GM19455 (cell line): ENCODE measurements at regions not wholly inside any gene's neighbourhood (a gene's known extent, or its start where the extent isn't known, plus 50 kb on each side); places are given as distances from the start of the nearest gene placed in this dataset.

Experiments
- ATAC-seq: cut with Tn5 transposase; IDR thresholded peaks from one replicate; pipeline ENCODE4 v1.9.1; 2021; ENCODE audit not compliant: unreplicated experiment

DNA sequence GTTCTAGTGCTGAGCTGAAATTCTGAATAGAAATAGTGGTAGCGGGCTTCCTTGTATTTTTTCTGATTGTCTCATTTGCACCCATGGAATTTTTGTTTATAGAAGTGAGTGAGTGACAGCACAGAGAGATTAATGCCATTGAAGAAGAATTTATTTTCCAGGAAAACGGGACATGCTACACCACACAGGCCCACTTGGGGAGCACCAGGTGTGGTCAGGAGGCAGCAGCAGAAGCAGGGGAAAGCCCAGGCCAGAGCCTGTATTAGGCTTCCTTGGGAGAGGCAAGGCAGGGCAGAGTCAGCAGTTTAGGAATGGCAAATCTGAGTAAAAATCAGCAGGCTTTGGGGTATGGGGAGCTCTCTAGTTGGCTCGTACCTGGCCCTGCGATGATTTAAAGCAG is 88.4 kb upstream of the ATP11B start:
- ATAC-seq: no peak

DNA sequence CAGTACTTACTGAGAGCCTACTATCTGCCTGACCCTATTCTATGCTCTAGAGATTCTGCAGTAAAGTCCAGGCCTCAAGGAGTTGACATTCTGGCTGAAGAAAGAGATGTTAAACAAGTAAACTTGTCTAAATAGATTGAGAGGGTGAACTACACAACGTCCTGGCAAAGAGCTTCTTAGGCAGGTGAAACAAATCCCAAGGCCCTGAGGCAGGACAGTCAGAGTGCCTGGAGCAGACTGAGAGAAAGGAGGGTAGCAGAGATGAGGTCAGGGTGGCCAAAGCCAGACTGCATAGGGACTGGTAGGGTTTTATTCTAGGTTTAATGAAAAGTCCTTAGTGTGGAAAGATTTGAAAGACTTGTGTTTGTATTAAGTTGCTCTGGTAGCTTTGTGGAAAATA is 84.5 kb upstream of the ATP11B start:
- ATAC-seq: no peak

- ATAC-seq: no peak
These were observed 84.0 kb upstream of the ATP11B start for GRCh38 chr3:182709306-182709705.

GRCh38 chr3:182710557-182711157 is 82.6 kb upstream of the ATP11B start:
- peak; percentile 59 for ATAC-seq

- no peak for ATAC-seq
These were observed 82.0 kb upstream of the ATP11B start for GRCh38 chr3:182711261-182711683.

DNA sequence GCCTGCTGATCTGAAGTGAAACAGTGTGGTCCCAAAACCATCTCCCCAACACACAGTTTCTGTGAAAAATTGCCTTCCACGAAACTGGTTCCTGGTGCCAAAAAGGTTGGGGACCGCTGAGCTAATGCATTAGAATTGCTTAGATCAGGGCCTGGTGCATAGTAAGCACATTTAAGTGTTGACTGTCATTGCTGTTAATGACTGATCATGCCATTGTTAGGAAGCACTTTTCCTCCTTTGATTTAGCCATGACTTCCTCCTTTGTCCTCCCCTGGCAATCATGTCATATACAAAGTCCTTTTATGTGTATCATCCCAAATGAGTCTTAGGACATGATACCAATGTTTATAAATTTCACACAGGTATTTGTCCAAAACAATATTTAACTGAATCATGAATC is 81.5 kb upstream of the ATP11B start:
- ATAC-seq: no peak

DNA sequence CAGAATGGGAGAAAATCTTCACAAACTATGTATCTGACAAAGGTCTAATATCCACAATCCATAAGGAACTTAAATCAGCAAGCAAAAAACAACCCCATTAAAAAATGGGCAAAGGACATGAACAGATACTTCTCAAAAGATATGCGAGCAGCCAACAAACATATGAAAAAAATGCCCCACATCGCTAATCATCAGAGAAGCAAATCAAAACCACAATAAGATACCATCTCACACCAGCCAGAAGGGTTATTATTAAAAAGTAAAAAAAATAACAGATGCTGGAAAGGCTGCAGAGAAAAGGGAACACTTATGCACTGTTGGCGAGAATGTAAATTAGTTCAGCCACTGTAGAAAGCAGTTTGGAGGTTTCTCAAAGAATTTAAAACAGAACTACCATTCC is 80.2 kb upstream of the ATP11B start:
- no peak for ATAC-seq

- peak; percentile 42 for ATAC-seq
These were observed 79.4 kb upstream of the ATP11B start for GRCh38 chr3:182713743-182714517.

GRCh38 chr3:182715006-182715405 is 78.3 kb upstream of the ATP11B start:
- ATAC-seq: no peak

DNA sequence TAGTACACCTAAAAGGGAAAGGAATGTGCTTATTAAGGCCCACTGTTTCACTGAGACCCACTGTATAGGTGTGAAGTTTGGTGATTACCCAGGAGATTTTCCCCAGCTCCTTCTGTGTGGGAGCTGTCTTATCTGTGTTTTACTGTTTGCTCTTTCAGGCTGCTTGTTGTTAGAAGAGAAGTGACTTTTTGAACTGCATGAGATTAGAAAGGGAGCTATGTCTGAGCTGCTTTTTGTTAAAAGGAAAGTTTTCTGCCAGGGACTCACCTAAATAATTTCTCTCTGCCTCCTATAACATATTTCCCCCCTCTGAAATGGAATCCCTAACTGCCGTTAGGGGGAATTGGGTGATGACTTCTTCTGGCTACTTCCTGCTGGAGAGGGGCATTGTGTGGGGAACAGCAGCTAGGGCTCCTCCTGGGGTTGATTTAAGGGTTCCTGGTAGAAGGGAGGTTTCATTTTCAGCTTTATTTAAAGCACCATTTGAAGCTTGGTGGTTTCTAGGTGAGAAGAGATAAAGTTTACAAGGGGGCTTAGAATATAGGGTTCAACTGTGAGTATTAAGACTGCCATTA is 77.1 kb upstream of the ATP11B start:
- no peak for ATAC-seq

GRCh38 chr3:182717216-182717615 is 76.1 kb upstream of the ATP11B start:
- ATAC-seq: peak; percentile 81

DNA sequence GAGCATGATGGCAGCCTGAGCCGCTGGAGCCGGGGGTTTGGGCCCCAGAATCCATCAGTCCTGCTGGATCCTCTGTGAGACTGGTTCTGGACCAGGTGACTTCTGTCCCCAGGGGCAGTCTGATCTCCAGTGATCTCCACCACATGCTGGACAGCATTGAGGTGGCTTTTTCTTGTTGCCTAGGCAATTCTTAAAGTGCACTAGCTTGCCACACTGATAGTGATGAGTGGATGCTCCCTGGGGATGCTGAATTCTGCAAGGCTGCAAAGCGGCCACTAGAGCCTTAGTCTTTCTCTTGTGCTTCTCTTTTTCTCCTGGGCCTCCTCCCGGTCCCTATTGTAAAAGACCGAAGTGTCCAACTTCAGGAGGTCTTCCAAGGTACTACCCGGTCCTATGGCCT is 70.4 kb upstream of the ATP11B start:
- ATAC-seq: no peak

GRCh38 chr3:182723596-182723995 is 69.7 kb upstream of the ATP11B start:
- ATAC-seq: no peak

DNA sequence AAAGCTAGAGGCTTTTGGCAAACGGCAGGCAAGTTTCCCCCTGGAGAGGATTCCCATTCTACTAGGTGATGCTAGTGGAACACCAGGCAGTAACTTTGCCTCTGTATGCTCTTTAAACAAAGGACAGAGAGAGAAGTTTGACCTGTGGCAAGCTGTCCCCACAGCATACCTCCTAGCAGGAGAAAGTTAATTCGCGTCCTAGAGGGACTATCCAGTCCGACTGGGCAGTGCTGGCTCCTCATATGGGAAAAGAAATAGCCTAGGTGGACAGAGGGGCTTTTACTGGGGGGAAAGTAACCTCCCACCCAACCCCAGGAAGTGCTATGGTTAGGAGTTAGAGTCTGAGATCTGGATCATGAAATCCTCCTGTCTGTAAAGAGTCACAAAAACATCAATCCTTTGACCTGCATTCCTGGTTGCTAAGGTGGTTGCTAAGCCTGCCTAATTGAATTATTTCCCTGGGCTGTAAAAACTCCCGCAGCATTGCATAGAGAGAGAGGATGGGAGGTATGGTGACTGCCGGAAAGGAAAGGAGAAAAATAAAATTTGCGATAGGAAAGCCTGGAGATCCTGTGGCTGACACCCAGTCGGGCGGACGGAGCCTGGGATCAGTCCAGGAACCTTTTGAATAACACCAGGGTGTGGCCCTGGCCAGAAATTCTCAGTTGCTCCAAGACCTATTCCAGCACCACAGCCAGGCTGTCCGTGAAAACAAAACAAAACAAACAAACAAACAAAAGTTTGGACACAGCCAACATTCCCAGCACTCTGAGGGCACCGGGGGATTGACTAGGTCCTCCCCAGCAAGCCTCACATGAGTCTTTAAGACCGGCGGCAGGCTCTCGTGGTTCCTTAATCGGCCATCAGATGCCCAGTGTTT is 67.7 kb upstream of the ATP11B start:
- no peak for ATAC-seq

DNA sequence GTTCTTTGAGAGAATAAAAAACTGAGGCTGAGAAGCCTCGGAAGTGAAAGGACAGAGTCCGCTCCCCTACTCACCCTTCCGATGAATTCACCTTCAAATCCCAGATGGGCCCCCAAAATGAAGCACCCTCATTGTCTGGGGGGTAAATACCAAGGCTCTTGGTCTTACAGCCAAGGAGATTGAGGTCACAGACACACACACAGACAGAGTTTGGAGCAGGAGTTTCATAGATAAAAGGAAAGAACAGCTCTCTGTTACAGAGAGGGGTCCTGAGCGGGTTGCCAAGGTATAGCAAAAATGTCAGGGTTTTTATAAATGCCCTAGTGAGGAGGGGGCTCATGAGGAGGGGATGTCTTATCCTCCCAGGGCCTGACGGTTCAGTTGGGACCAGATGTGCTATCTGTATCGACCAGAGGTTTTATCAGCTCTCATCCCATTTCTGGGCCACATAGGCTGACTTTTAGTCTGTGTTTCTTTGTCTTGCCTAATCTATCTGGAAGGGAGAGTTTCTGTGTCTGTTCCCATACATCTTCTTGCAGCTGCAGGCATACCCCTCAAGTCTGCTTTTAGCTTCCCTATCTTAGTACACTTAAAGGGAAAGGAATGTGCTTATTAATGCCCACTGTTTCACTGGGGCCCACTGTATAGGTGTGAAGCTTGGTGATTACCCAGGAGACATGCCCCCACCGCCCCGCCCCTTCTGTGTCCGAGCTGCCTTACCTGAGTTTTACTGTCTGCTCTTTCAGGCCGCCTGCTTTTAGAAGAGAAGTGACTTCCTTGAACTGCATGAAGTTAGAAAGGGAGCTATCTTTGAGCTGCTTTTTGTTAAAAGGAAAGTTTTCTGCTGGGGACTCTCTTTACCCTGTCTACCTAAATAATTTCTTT is 66.8 kb upstream of the ATP11B start:
- ATAC-seq: no peak

DNA sequence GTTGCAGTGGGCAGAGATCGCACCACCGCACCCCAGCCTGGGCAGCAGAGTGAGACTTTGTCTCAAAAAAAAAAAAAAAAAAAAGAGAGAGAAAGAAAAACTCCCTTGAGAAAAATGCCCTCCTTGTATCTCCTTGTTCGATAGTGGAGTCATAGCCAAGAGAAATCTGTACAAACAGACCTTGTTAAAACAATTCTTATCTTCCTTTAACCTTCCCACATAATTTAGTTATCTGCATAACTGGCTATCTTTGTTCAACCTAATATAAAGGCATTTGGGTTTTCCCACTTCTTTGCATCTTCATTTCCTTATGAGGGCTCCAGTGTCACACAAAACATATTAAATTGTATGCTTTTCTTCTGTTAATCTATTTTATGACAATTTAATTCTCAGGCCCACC is 65.1 kb upstream of the ATP11B start:
- no peak for ATAC-seq

DNA sequence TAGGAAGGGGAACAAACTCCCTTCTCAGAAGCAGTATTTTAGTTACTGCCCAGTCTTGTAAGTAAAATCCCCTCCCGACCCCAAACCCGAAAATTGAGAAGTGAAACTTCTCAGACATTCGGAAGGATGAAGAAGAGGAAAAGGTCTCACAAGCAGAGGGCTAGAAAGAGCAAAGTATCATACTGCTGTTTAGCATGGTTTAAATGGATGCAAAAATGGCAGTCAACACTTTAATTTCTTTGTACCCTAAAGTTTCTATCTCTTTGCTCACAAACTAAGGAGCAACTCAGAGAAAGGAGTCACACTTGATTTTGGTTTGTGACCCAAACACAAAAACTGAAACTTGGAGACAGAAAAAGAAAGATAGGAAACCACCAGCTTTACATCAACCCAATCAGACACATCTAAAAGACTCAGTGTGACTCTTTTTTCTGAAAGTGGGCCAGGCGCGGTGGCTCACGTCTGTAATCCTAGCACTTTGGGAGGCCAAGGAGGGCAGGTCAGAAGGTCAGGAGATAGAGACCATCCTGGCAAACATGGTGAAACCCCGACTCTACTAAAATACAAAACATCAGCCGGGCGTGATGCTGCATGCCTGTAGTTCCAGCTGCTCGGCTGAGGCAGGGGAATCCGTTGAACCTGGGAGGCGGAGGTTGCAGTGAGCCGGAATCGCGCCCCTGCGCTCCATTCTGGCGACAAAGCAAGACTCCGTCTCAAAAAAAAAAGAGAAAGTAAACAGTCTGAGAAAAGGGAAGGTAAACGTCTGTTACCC is 63.2 kb upstream of the ATP11B start:
- ATAC-seq: peak; percentile 81

- ATAC-seq: peak; percentile 10
These were observed 62.6 kb upstream of the ATP11B start for GRCh38 chr3:182730675-182731042.

DNA sequence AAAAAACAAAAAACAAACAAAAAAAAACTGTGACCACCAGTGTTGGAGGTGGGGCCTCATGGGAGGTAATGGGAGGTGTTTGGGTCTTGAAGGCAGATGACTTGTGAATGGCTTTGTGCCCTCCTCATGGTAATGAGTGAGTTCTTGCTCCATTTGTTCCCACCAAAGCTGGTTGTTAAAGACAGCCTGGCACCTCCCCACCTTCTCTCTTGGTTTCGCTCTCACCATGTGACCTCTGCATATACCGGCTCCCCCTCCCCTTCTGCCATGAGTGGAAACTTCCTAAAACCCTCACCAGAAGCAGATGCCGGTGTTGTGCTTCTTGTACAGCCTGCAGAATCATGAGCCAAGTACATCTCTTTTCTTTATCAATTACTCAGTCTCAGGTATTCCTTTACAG is 61.5 kb upstream of the ATP11B start:
- no peak for ATAC-seq
